ENCODE measurements at regions not wholly inside any gene's neighbourhood (a gene's known extent, or its start where the extent isn't known, plus 50 kb on each side); places are given as distances from the start of the nearest gene placed in this dataset.

DNA sequence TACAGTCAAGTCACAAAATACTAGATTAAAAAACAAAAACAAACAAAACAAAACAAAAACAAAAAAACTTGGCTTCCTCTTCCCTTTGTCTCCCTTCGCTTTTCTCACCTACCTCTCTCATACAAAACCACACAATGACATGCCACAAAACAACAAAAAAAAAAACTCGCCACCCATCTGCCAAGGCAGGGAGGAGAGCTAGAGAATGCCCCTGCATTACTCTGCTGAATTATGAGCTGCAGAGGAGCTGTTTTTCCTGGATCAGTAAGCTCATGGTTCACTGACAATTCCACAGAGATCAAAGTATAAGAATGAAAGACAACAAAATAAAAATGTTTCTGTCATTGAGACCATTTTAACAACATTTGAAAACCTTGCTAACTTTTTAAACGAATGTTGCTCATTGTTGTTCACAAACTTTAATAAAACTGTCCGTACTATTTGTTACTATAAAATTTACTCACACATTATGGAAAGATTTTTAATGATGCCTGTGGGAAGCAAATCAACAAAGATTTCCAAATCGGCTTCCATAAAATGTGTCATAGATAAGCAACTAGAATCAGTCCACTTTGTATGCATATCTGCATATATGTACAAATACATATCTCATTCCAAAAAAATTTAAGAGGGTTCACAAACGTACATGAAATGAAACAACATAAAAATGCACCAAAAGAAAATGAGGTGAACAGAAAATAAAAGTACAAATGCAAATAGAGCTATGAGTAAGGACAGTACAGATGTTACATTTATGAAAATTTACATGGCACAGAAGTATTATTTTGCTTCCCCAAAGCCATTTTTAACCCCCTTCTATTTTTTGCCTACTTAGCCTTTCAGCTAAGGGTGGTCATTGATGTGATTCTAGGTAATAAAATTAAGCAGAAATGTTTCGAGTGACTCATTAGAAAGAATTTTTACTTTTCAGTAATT lies 252.4 kb upstream of the FAT4 start:
- no peaks in the 10 kb centered on the region for H3K36me3 ChIP-seq (ENCODE audit: low read depth, missing control alignments)
- H3K4me3 ChIP-seq, result no peak overlapping the region
- no peaks in the 10 kb centered on the region for H3K9me3 ChIP-seq
- intact Hi-C loops (cut with DNase I; ENCODE audit: low total_unique reads), result no loop called here
- H3K4me1 ChIP-seq, result no peaks in the 10 kb centered on the region
- DNase-seq, result no peak
- TF ChIP-seq CTCF (IDR thresholded peaks at IDR 0.05) (no peak), POLR2A (IDR thresholded peaks at IDR 0.05) (no peak)
- no peak overlapping the region for H3K27ac ChIP-seq
- no peaks in the 10 kb centered on the region for H3K27me3 ChIP-seq
- WGBS, 2 donors, result 79% methylated on average over 7 of the region's 7 CpGs

DNA sequence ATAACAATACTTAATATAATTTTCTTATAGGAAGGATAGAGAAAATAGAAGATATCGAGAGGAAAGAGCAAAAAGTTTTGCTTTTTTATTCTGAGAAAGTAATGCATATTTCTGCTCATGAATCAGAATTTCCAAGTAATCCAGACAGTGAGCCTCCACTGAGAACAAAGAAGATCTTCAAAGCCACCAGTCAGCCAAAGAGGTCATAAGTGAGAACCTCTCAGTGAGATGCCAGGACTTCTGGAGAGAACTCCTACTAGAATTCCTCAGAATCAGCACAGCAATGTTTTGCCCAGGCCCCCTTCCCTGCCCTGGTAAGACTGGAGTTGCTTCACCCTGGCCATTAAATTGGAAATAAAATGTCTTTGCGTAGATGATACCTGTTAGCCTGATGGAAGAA lies 254.4 kb upstream of the FAT4 start:
- no peak for TF ChIP-seq CTCF (IDR thresholded peaks at IDR 0.05)
- no peak for TF ChIP-seq POLR2A (IDR thresholded peaks at IDR 0.05)
- 69 to 90% methylated on average over 2 of the region's 2 CpGs for WGBS, 2 donors
- intact Hi-C loops (cut with DNase I; ENCODE audit: low total_unique reads), result no loop called here

GRCh38 chr4:125049711-125050110 lies 265.0 kb upstream of the FAT4 start:
- intact Hi-C loops (cut with DNase I; ENCODE audit: low total_unique reads), result no loop called here
- Histone ChIP-seq H3K9me3 (no peaks in the 10 kb centered on the region), H3K27ac (no peak overlapping the region), H3K27me3 (no peaks in the 10 kb centered on the region), H3K36me3 (ENCODE audit: low read depth, missing control alignments) (no peaks in the 10 kb centered on the region), H3K4me3 (no peak overlapping the region), H3K4me1 (no peaks in the 10 kb centered on the region)
- 57 to 62% methylated on average over 1 of the region's 1 CpG for WGBS, 2 donors
- TF ChIP-seq CTCF (IDR thresholded peaks at IDR 0.05) (no peak), POLR2A (IDR thresholded peaks at IDR 0.05) (no peak)
- DNase-seq, result no peak

More for the DNA sequence above, 254.4 kb upstream of the FAT4 start:
- Histone ChIP-seq H3K9me3 (no peaks in the 10 kb centered on the region), H3K4me1 (no peaks in the 10 kb centered on the region), H3K4me3 (no peak overlapping the region), H3K36me3 (ENCODE audit: low read depth, missing control alignments) (no peaks in the 10 kb centered on the region), H3K27ac (no peak overlapping the region), H3K27me3 (no peaks in the 10 kb centered on the region)
- DNase-seq, result no peak

GRCh38 chr4:125045311-125045710 lies 269.4 kb upstream of the FAT4 start:
- Histone ChIP-seq H3K27ac (no peak overlapping the region), H3K36me3 (ENCODE audit: low read depth, missing control alignments) (no peaks in the 10 kb centered on the region), H3K27me3 (no peaks in the 10 kb centered on the region), H3K4me3 (no peak overlapping the region), H3K9me3 (no peaks in the 10 kb centered on the region), H3K4me1 (no peaks in the 10 kb centered on the region)
- no peak for TF ChIP-seq CTCF (IDR thresholded peaks at IDR 0.05)
- TF ChIP-seq POLR2A (IDR thresholded peaks at IDR 0.05), result no peak
- intact Hi-C loops (cut with DNase I; ENCODE audit: low total_unique reads), result no loop called here
- DNase-seq, result no peak

DNA sequence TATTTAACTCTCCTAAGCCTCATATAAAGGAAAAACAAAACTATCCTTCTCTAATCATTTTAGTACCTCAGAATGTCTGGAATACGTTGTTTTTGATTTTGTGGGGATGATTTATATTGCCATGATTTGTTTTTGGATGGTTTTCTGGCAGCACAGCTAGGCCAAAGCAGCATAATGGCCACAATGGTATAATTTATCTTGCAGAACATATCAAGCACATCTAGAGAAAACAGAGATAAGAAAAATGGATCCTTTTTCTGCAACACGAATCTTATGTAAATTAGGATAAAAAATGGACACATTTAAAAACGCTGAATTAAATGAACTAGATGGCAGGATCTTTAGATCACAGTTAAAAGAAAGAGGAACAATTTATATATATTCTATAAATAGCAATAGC lies 269.9 kb upstream of the FAT4 start:
- Histone ChIP-seq H3K27me3 (no peaks in the 10 kb centered on the region), H3K36me3 (ENCODE audit: low read depth, missing control alignments) (no peaks in the 10 kb centered on the region), H3K27ac (no peak overlapping the region), H3K9me3 (no peaks in the 10 kb centered on the region), H3K4me3 (no peak overlapping the region), H3K4me1 (no peaks in the 10 kb centered on the region)
- WGBS, 2 donors, result 50 to 57% methylated on average over 3 of the region's 3 CpGs
- no peak for DNase-seq
- intact Hi-C loops (cut with DNase I; ENCODE audit: low total_unique reads), result no loop called here
- TF ChIP-seq CTCF (IDR thresholded peaks at IDR 0.05), result no peak
- no peak for TF ChIP-seq POLR2A (IDR thresholded peaks at IDR 0.05)

All from testis (tissue), 2 donors.